VCaP (cell line): ENCODE measurements at regions not wholly inside any gene's neighbourhood (a gene's known extent, or its start where the extent isn't known, plus 50 kb on each side); places are given as distances from the start of the nearest gene placed in this dataset.

Experiments
- H3K27ac ChIP-seq: fragments of 450-650 bp; 2 replicates; pipeline ENCODE4 v1.5.1; 2017
- CTCF ChIP-seq: fragments of 450-650 bp; conservative IDR thresholded peaks from 2 replicates; pipeline ENCODE4 v1.5.1; 2017; ENCODE audit warnings: mild to moderate bottlenecking, moderate library complexity

GRCh38 chr13:53131361-53131760, 102.7 kb downstream of the OLFM4 start:
- no peak for TF ChIP-seq CTCF
- H3K27ac ChIP-seq, result no peak overlapping the region

GRCh38 chr13:53135301-53135700, 106.7 kb downstream of the OLFM4 start:
- H3K27ac ChIP-seq, result no peak overlapping the region
- TF ChIP-seq CTCF, result no peak

GRCh38 chr13:53136554-53137215, 108.1 kb downstream of the OLFM4 start:
- no peak for TF ChIP-seq CTCF
- H3K27ac ChIP-seq, result no peak overlapping the region

- no peak for TF ChIP-seq CTCF
- H3K27ac ChIP-seq, result no peak overlapping the region
These were observed 109.2 kb downstream of the OLFM4 start for GRCh38 chr13:53137779-53138178.

GRCh38 chr13:53138376-53139036, 109.9 kb downstream of the OLFM4 start:
- TF ChIP-seq CTCF, result no peak
- no peak overlapping the region for H3K27ac ChIP-seq

GRCh38 chr13:53141336-53141735, 112.7 kb downstream of the OLFM4 start:
- no peak for TF ChIP-seq CTCF
- no peak overlapping the region for H3K27ac ChIP-seq

- no peak overlapping the region for H3K27ac ChIP-seq
- TF ChIP-seq CTCF, result no peak
These were observed 113.7 kb downstream of the OLFM4 start for GRCh38 chr13:53142306-53142705.
